ENCODE measurements at regions not wholly inside any gene's neighbourhood (a gene's known extent, or its start where the extent isn't known, plus 50 kb on each side); places are given as distances from the start of the nearest gene placed in this dataset.

- RAD21 ChIA-PET (ENCODE audit: unreplicated experiment), result no interaction called here
- Histone ChIP-seq H3K9ac (ENCODE audit: control insufficient read depth, insufficient read depth, low read length) (no peak overlapping the region), H3K79me2 (ENCODE audit: control insufficient read depth, insufficient read depth, low read length) (no peaks in the 10 kb centered on the region), H3K9me3 (replicated peaks; ENCODE audit: control insufficient read depth, insufficient read depth, low read length) (no peaks in the 10 kb centered on the region), H2AFZ (ENCODE audit: control insufficient read depth, low read depth, low read length) (no peak overlapping the region), H3K27ac (ENCODE audit: control insufficient read depth, insufficient read depth) (no peak overlapping the region), H3K27me3 (replicated peaks in 1 of 2; ENCODE audit: control insufficient read depth in 2 of 2, insufficient read depth in 2 of 2, low read length in 1 of 2) (no peaks in the 10 kb centered on the region), H4K20me1 (ENCODE audit: control insufficient read depth, insufficient read depth) (no peaks in the 10 kb centered on the region), H3K36me3 (ENCODE audit: control insufficient read depth in 2 of 2, insufficient read depth in 2 of 2, low read length in 1 of 2) (no peaks in the 10 kb centered on the region), H3K4me3 (no peak overlapping the region), H3K4me1 (ENCODE audit: control insufficient read depth, insufficient read depth, low read length) (no peaks in the 10 kb centered on the region), H3K4me2 (ENCODE audit: control insufficient read depth, insufficient read depth) (no peak overlapping the region)
- SMC1A ChIA-PET (ENCODE audit: uncharacterized antibody, unreplicated experiment), result no interaction called here
- DNase-seq (ENCODE audit: low read depth, low spot score) (no peak), ATAC-seq (no peak), FAIRE-seq (no peak)
- BruUV-seq (replicated peaks), result no TSS peak
- no peak for TF ChIP-seq GABPA (IDR thresholded peaks at IDR 0.05; ENCODE audit: low read depth)
- 0% methylated on average over 5 of the region's 5 CpGs for WGBS (ENCODE audit: insufficient coverage, insufficient replicate concordance, low lambda C conversion rate, missing lambda C conversion rate)
- CTCF ChIA-PET, result no interaction called here
- POLR2A ChIA-PET, result no interaction called here
- in situ Hi-C loops (cut with MboI) (no loop called here), intact Hi-C loops (cut with micrococcal nuclease; ENCODE audit: unreplicated experiment) (no loop called here)
Observed at GRCh38 chr6:128827675-128828464, 55.1 kb upstream of the LAMA2 start.

GRCh38 chr6:128826606-128827005, 56.3 kb upstream of the LAMA2 start:
- FAIRE-seq, result no peak
- no peak overlapping the region for H3K9ac ChIP-seq (ENCODE audit: control insufficient read depth, insufficient read depth, low read length)
- no peaks in the 10 kb centered on the region for H4K20me1 ChIP-seq (ENCODE audit: control insufficient read depth, insufficient read depth)
- no peak overlapping the region for H2AFZ ChIP-seq (ENCODE audit: control insufficient read depth, low read depth, low read length)
- no peak for ATAC-seq
- no peak for DNase-seq (ENCODE audit: low read depth, low spot score)
- SMC1A ChIA-PET (ENCODE audit: uncharacterized antibody, unreplicated experiment), result no interaction called here
- intact Hi-C loops (cut with micrococcal nuclease; ENCODE audit: unreplicated experiment) (no loop called here), in situ Hi-C loops (cut with MboI) (no loop called here)
- RAD21 ChIA-PET (ENCODE audit: unreplicated experiment), result no interaction called here
- H3K79me2 ChIP-seq (ENCODE audit: control insufficient read depth, insufficient read depth, low read length), result no peaks in the 10 kb centered on the region
- H3K4me3 ChIP-seq, result no peak overlapping the region
- CTCF ChIA-PET, result no interaction called here
- 0% methylated on average over 3 of the region's 3 CpGs for WGBS (ENCODE audit: insufficient coverage, insufficient replicate concordance, low lambda C conversion rate, missing lambda C conversion rate)
- H3K36me3 ChIP-seq (ENCODE audit: control insufficient read depth in 2 of 2, insufficient read depth in 2 of 2, low read length in 1 of 2), result no peaks in the 10 kb centered on the region
- no peaks in the 10 kb centered on the region for H3K9me3 ChIP-seq (replicated peaks; ENCODE audit: control insufficient read depth, insufficient read depth, low read length)
- BruUV-seq (replicated peaks), result no TSS peak
- H3K27me3 ChIP-seq (replicated peaks in 1 of 2; ENCODE audit: control insufficient read depth in 2 of 2, insufficient read depth in 2 of 2, low read length in 1 of 2), result no peaks in the 10 kb centered on the region
- no peak overlapping the region for H3K4me2 ChIP-seq (ENCODE audit: control insufficient read depth, insufficient read depth)
- no peaks in the 10 kb centered on the region for H3K4me1 ChIP-seq (ENCODE audit: control insufficient read depth, insufficient read depth, low read length)
- POLR2A ChIA-PET, result no interaction called here
- no peak overlapping the region for H3K27ac ChIP-seq (ENCODE audit: control insufficient read depth, insufficient read depth)
- no peak for TF ChIP-seq JUND (IDR thresholded peaks at IDR 0.05; ENCODE audit: low read depth, low read length)
- no peak for TF ChIP-seq USF1 (IDR thresholded peaks at IDR 0.05; ENCODE audit: borderline replicate concordance, extremely low read length, insufficient read depth, low read depth, low read length)
- TF ChIP-seq SUPT20H (IDR thresholded peaks at IDR 0.05; ENCODE audit: borderline replicate concordance, control insufficient read depth, low read depth, low read length), result no peak
- TF ChIP-seq RBBP5 (conservative IDR thresholded peaks at IDR 0.05), result no peak
- no peak for TF ChIP-seq ESRRA (IDR thresholded peaks at IDR 0.05; ENCODE audit: low read length)
- TF ChIP-seq CBFB (IDR thresholded peaks at IDR 0.05; ENCODE audit: low read depth), result no peak
- no peak for TF ChIP-seq E4F1 (IDR thresholded peaks at IDR 0.05; ENCODE audit: borderline replicate concordance, partially characterized antibody)
- no peak for TF ChIP-seq YY1 (IDR thresholded peaks at IDR 0.05; ENCODE audit: low read depth, low read length)
- no peak for TF ChIP-seq HSF1 (IDR thresholded peaks at IDR 0.05; ENCODE audit: low read depth, low read length)
- no peak for TF ChIP-seq TBL1XR1 (IDR thresholded peaks at IDR 0.05; ENCODE audit: low read depth, low read length)
- TF ChIP-seq SIN3A (IDR thresholded peaks at IDR 0.05; ENCODE audit: low read depth, low read length), result no peak
- TF ChIP-seq NFYA (IDR thresholded peaks at IDR 0.05; ENCODE audit: borderline replicate concordance, low read depth, low read length), result no peak
- no peak for TF ChIP-seq POU2F2 (IDR thresholded peaks at IDR 0.05; ENCODE audit: borderline replicate concordance, low read depth, low read length)

All from GM12878 (cell line).